OCI-LY7 (cell line): ENCODE measurements at regions not wholly inside any gene's neighbourhood (a gene's known extent, or its start where the extent isn't known, plus 50 kb on each side); places are given as distances from the start of the nearest gene placed in this dataset.

ENCODE experiments used
- BruUV-seq: library from RNA; stranded (reverse); fragments of 400-500 nt; replicated peaks from 2 replicates; lab custom pipeline; 2021; lab: Mats Ljungman, UMichigan
- CTCF ChIA-PET: fragments of 300-600 bp; sonication (Branson Sonifier 250); formaldehyde crosslinking; loops from one replicate; lab custom pipeline; 2022; ENCODE audit warnings: antibody characterized with exemption; ENCODE audit not compliant: unreplicated experiment; lab: Charles Lee
- POLR2A ChIA-PET: fragments of 300-600 bp; sonication (Branson Sonifier 250); formaldehyde crosslinking; loops from one replicate; lab custom pipeline; 2022; ENCODE audit warnings: antibody characterized with exemption; lab: Charles Lee
- DNase-seq: peaks from one replicate; pipeline ENCODE4 v3.0.0-alpha.2; 2015; ENCODE audit warnings: low spot score
- H2AFZ ChIP-seq: fragments of 200-600 bp; sonication (generic), shearing (Covaris generic); 2 replicates; pipeline ENCODE4 v1.6.1; 2014; ENCODE audit warnings: mild to moderate bottlenecking, antibody characterized with exemption, low read length, moderate library complexity
- H3K27ac ChIP-seq: fragments of 200-600 bp; sonication (generic); 2 replicates; pipeline ENCODE4 v1.5.1; 2014; ENCODE audit warnings: mixed run types, low read depth, mild to moderate bottlenecking, moderate library complexity, low read length, inconsistent platforms; ENCODE audit not compliant: poor library complexity, severe bottlenecking
- H3K36me3 ChIP-seq: fragments of 200-600 bp; sonication (generic); 2 replicates; pipeline ENCODE4 v1.6.1; 2014; ENCODE audit warnings: mild to moderate bottlenecking, antibody characterized with exemption, low read length, moderate library complexity, mixed read lengths; ENCODE audit not compliant: insufficient read depth
- H3K4me1 ChIP-seq: fragments of 200-600 bp; sonication (generic); 2 replicates; pipeline ENCODE4 v1.5.1; 2014; ENCODE audit warnings: mild to moderate bottlenecking, low read length; ENCODE audit not compliant: insufficient read depth, poor library complexity, severe bottlenecking
- H3K4me2 ChIP-seq: fragments of 200-600 bp; sonication (generic); 2 replicates; pipeline ENCODE4 v1.6.1; 2014; ENCODE audit warnings: mild to moderate bottlenecking, low read length
- H3K4me3 ChIP-seq: fragments of 200-600 bp; sonication (generic); 2 replicates; pipeline ENCODE4 v1.5.1; 2014; ENCODE audit warnings: mild to moderate bottlenecking, low read depth, low read length; ENCODE audit not compliant: poor library complexity, severe bottlenecking
- H3K79me2 ChIP-seq: fragments of 200-600 bp; sonication (generic); 2 replicates; pipeline ENCODE4 v1.6.1; 2016; ENCODE audit warnings: low read depth, mild to moderate bottlenecking, low read length, moderate library complexity, mixed read lengths; ENCODE audit not compliant: insufficient read depth
- H3K9me2 ChIP-seq: fragments of 200-600 bp; sonication (generic); 2 replicates; pipeline ENCODE4 v1.6.1; 2016; ENCODE audit warnings: mild to moderate bottlenecking, low read length, mixed read lengths; ENCODE audit not compliant: insufficient read depth
- H3K9me3 ChIP-seq: fragments of 200-600 bp; sonication (generic); 2 replicates; pipeline ENCODE4 v1.6.1; 2014; ENCODE audit warnings: mild to moderate bottlenecking, mixed run types, low read length, mixed read lengths
- H4K20me1 ChIP-seq: fragments of 200-600 bp; sonication (generic); 2 replicates; pipeline ENCODE4 v1.6.1; 2014; ENCODE audit warnings: mild to moderate bottlenecking, antibody characterized with exemption, low read length, moderate library complexity, mixed read lengths; ENCODE audit not compliant: insufficient read depth
- CTCF ChIP-seq: fragments of 200-600 bp; sonication (generic); conservative IDR thresholded peaks from 2 replicates; pipeline ENCODE4 v1.5.1; 2014; ENCODE audit warnings: mild to moderate bottlenecking, antibody characterized with exemption, low read length, moderate library complexity, mixed read lengths
- EZH2phosphoT487 ChIP-seq: fragments of 200-600 bp; sonication (generic); IDR thresholded peaks from 2 replicates; pipeline ENCODE4 v1.6.1; 2018; ENCODE audit warnings: low read depth, borderline replicate concordance, mild to moderate bottlenecking, mixed run types, antibody characterized with exemption, low read length, moderate library complexity, mixed read lengths
- intact Hi-C: fragments of 100-400 bp; cut with micrococcal nuclease; formaldehyde crosslinking; loops from one replicate; pipeline ENCODE4 v1.10.0; 2022; ENCODE audit not compliant: unreplicated experiment

- POLR2A ChIA-PET: no interaction called here
- H4K20me1 ChIP-seq: no peaks in the 10 kb centered on the region
- H3K4me1 ChIP-seq: peaks cover 11% of the 10 kb centered on the region
- H3K9me2 ChIP-seq: no peaks in the 10 kb centered on the region
- TF ChIP-seq EZH2phosphoT487 (no peak), CTCF (no peak)
- no peaks in the 10 kb centered on the region for H3K79me2 ChIP-seq
- intact Hi-C loops: no loop called here
- no peak overlapping the region for H3K4me2 ChIP-seq
- no peak overlapping the region for H2AFZ ChIP-seq
- CTCF ChIA-PET: interaction anchor here (0.7 kb wide), 1 partner anchor 351 kb away, joined by 3 read pairs; no protein-coding TSS in a partner anchor
- H3K27ac ChIP-seq: no peak overlapping the region
- DNase-seq: no peak
- BruUV-seq: no TSS peak
- no peaks in the 10 kb centered on the region for H3K36me3 ChIP-seq
- no peaks in the 10 kb centered on the region for H3K9me3 ChIP-seq
- H3K4me3 ChIP-seq: no peak overlapping the region
Observed at GRCh38 chrX:39869846-39870601, 227.7 kb downstream of the BCOR start.

- Histone ChIP-seq H3K4me1 (peaks cover 4% of the 10 kb centered on the region), H3K4me3 (no peak overlapping the region), H4K20me1 (no peaks in the 10 kb centered on the region), H3K36me3 (no peaks in the 10 kb centered on the region), H3K9me3 (no peaks in the 10 kb centered on the region), H3K9me2 (no peaks in the 10 kb centered on the region), H3K27ac (no peak overlapping the region), H2AFZ (no peak overlapping the region), H3K79me2 (no peaks in the 10 kb centered on the region), H3K4me2 (no peak overlapping the region)
- ChIA-PET CTCF (no interaction called here), POLR2A (no interaction called here)
- BruUV-seq: no TSS peak
- TF ChIP-seq CTCF (no peak), EZH2phosphoT487 (no peak)
- intact Hi-C loops: no loop called here
- no peak for DNase-seq
Observed at GRCh38 chrX:39871648-39872047, 226.1 kb downstream of the BCOR start.

GRCh38 chrX:39873117-39873516 is 224.6 kb downstream of the BCOR start:
- intact Hi-C loops: no loop called here
- BruUV-seq: no TSS peak
- no peak for DNase-seq
- Histone ChIP-seq H3K4me3 (no peak overlapping the region), H3K4me2 (no peak overlapping the region), H3K9me3 (no peaks in the 10 kb centered on the region), H4K20me1 (no peaks in the 10 kb centered on the region), H3K4me1 (no peaks in the 10 kb centered on the region), H2AFZ (no peak overlapping the region), H3K9me2 (no peaks in the 10 kb centered on the region), H3K79me2 (no peaks in the 10 kb centered on the region), H3K27ac (no peak overlapping the region), H3K36me3 (no peaks in the 10 kb centered on the region)
- CTCF ChIA-PET: no interaction called here
- POLR2A ChIA-PET: no interaction called here
- no peak for TF ChIP-seq EZH2phosphoT487
- no peak for TF ChIP-seq CTCF
